ENCODE measurements at regions not wholly inside any gene's neighbourhood (a gene's known extent, or its start where the extent isn't known, plus 50 kb on each side); places are given as distances from the start of the nearest gene placed in this dataset.

GRCh38 chr13:22050951-22051563 lies 380.2 kb downstream of the FGF9 start:
- Mint-ChIP-seq H3K9me3 (no peaks in the 10 kb centered on the region), H3K27ac (no peak overlapping the region), H3K27me3 (no peaks in the 10 kb centered on the region), H3K36me3 (ENCODE audit: low read depth) (no peaks in the 10 kb centered on the region), H3K4me3 (no peak overlapping the region), H3K4me1 (no peaks in the 10 kb centered on the region)
- no peak for DNase-seq
- TF ChIP-seq CTCF (IDR thresholded peaks at IDR 0.05): no peak
- ATAC-seq (ENCODE audit: low read depth): no peak
- ChIA-PET POLR2A (no interaction called here), CTCF (no interaction called here)
- intact Hi-C loops (cut with micrococcal nuclease): no loop called here

GRCh38 chr13:22053053-22053452 lies 382.2 kb downstream of the FGF9 start:
- no peak overlapping the region for H3K27ac Mint-ChIP-seq
- H3K27me3 Mint-ChIP-seq: no peaks in the 10 kb centered on the region
- ATAC-seq (ENCODE audit: low read depth) (no peak), DNase-seq (no peak)
- H3K4me1 Mint-ChIP-seq: no peaks in the 10 kb centered on the region
- no peaks in the 10 kb centered on the region for H3K36me3 Mint-ChIP-seq (ENCODE audit: low read depth)
- ChIA-PET POLR2A (no interaction called here), CTCF (no interaction called here)
- intact Hi-C loops (cut with micrococcal nuclease): no loop called here
- no peaks in the 10 kb centered on the region for H3K9me3 Mint-ChIP-seq
- TF ChIP-seq CTCF (IDR thresholded peaks at IDR 0.05): no peak
- no peak overlapping the region for H3K4me3 Mint-ChIP-seq

DNA sequence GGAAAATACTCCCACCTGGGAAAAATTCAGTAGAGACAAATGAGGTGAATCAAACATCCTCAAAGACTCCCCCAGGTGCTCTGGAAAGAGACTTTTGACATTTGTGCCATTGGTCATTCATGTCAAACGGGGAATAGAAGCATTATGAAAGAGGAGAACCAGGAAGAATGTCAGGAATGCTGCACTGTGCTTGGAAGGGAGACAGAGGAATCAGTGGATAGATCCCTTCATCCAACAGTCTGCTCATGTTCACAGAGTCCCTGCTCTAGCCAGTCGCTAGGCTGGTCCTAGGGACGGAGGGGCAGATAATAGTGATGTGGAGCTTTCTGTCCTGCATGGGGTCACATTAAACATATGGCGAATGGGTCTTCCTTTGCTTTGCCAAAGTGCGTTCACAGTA lies 384.4 kb downstream of the FGF9 start:
- H3K4me3 Mint-ChIP-seq: no peak overlapping the region
- ChIA-PET POLR2A (no interaction called here), CTCF (no interaction called here)
- no peaks in the 10 kb centered on the region for H3K9me3 Mint-ChIP-seq
- intact Hi-C loops (cut with micrococcal nuclease): no loop called here
- no peak for ATAC-seq (ENCODE audit: low read depth)
- H3K27ac Mint-ChIP-seq: no peak overlapping the region
- no peaks in the 10 kb centered on the region for H3K27me3 Mint-ChIP-seq
- H3K36me3 Mint-ChIP-seq (ENCODE audit: low read depth): no peaks in the 10 kb centered on the region
- no peak for TF ChIP-seq CTCF (IDR thresholded peaks at IDR 0.05)
- DNase-seq: no peak
- peaks cover 11% of the 10 kb centered on the region for H3K4me1 Mint-ChIP-seq

- POLR2A ChIA-PET: no interaction called here
- DNase-seq (no peak), ATAC-seq (ENCODE audit: low read depth) (no peak)
- H3K27me3 Mint-ChIP-seq: no peaks in the 10 kb centered on the region
- no peaks in the 10 kb centered on the region for H3K36me3 Mint-ChIP-seq (ENCODE audit: low read depth)
- peaks cover 44% of the 10 kb centered on the region for H3K4me1 Mint-ChIP-seq
- intact Hi-C loops (cut with micrococcal nuclease): loop anchor here (5.0 kb wide), 3 partner anchors 67 to 217 kb away; no protein-coding TSS in a partner anchor
- TF ChIP-seq CTCF (IDR thresholded peaks at IDR 0.05): no peak
- CTCF ChIA-PET: interaction anchor here (0.7 to 1.5 kb wide), 3 partner anchors 19 to 217 kb away, joined by 3 to 5 read pairs (median 3); no protein-coding TSS in a partner anchor
- H3K4me3 Mint-ChIP-seq: no peak overlapping the region
- no peak overlapping the region for H3K27ac Mint-ChIP-seq
- H3K9me3 Mint-ChIP-seq: no peaks in the 10 kb centered on the region
Observed at GRCh38 chr13:22060187-22060586, 389.3 kb downstream of the FGF9 start.

GRCh38 chr13:22061371-22061805 lies 390.5 kb downstream of the FGF9 start:
- TF ChIP-seq CTCF (IDR thresholded peaks at IDR 0.05): no peak
- Mint-ChIP-seq H3K4me3 (peak overlapping the region; percentile 51), H3K9me3 (no peaks in the 10 kb centered on the region), H3K36me3 (ENCODE audit: low read depth) (no peaks in the 10 kb centered on the region), H3K27me3 (no peaks in the 10 kb centered on the region), H3K4me1 (peaks cover 46% of the 10 kb centered on the region), H3K27ac (peak overlapping the region; percentile 86)
- peak; percentile 17 for DNase-seq
- ATAC-seq (ENCODE audit: low read depth): peak; percentile 65
- ChIA-PET POLR2A (no interaction called here), CTCF (interaction anchor here (1.1 kb wide), 1 partner anchor 423 kb away, joined by 3 read pairs; no protein-coding TSS in a partner anchor)
- intact Hi-C loops (cut with micrococcal nuclease): loop anchor here (5.0 kb wide), 3 partner anchors 66 to 216 kb away; no protein-coding TSS in a partner anchor
